DMS53 (cell line): ENCODE measurements at regions not wholly inside any gene's neighbourhood (a gene's known extent, or its start where the extent isn't known, plus 50 kb on each side); places are given as distances from the start of the nearest gene placed in this dataset.
"Not testable (repeated sequence)": the region's sequence is repeated elsewhere in the genome, so short reads cannot be mapped to it uniquely, and the experiment has no call there.

Experiments used
- DNase-seq: peaks from one replicate; lab custom pipeline; 2025; lab: John Stamatoyannopoulos, UW

GRCh38 chr5:110812639-110813038, 73.8 kb downstream of the SLC25A46 start:
- DNase-seq: no peak

DNA sequence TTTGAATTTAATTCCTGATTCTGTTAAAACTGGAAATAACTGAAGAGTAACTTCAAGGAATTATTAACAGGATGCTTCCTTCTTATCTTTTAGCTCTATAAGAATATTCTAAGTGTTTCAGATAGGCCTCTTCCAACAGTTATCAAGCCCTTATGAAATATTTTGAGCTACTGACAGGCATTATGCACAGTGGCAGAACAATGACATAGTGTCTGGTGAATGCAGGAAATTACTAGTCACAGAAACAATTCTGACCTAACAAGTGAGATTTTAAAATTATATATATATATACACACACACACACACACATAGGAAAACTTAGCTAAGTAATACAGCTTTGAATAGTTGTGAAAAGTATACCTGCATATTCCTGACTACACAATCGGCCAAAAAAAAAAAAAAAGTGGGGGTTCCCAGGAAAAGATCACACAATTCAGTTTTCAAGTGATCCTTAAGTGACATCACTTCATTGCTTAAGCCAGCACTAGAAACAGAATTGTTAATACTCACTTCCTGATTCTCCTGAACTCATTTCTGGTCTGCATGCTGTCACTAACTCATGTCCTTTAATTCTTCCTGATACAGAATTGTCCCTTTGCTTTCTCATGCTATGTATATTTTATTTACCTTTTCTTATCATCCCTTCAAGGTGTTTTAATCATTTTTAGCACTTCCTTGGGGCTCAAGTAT, 77.3 kb downstream of the SLC25A46 start:
- peak; percentile 89 for DNase-seq

GRCh38 chr5:110817459-110817858, 78.7 kb downstream of the SLC25A46 start:
- no peak for DNase-seq

- peak; percentile 11 for DNase-seq
Measured at GRCh38 chr5:110823571-110823970, 84.8 kb downstream of the SLC25A46 start.

- peak; percentile 4 for DNase-seq
Measured at GRCh38 chr5:110824936-110825441, 86.2 kb downstream of the SLC25A46 start.

DNA sequence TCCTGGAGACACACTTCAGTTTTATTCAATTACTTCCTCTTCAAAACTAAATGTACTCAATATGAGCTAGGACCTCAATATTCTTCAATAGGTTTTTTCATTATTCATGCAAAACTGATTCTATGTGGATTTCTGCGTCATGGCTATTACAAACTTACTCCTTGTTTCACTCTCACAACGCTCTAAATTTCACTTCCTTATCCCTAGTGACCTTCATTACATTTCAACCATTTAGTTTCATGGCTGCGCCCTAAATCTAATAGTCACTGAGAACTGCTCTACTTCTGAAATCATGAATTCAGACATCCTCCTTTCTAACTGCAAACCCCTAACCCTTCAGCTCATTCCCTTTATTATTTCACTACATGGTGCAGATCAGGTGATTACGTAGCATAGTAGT, 93.9 kb downstream of the SLC25A46 start:
- DNase-seq: no peak

GRCh38 chr5:110834933-110835332, 96.1 kb downstream of the SLC25A46 start:
- DNase-seq: not testable (repeated sequence)

DNA sequence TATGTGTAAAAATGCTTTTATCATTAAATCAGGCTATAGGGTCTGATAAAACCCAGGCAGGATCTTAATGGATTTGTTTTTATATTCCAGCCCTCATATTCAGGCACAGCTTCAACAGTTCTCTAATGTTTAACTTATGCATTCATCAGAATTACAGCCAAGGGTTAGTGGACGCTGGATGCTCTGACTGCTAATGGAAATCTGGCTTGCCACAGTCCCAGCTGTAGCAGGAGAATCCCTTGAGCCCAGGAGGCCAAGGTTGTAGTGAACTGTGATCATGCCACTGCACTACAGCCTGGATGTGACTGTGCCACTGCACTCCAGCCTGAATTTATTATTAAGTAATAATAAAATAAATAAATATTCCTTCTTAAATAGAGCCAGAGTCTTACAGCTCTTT, 98.0 kb downstream of the SLC25A46 start:
- no peak for DNase-seq

DNA sequence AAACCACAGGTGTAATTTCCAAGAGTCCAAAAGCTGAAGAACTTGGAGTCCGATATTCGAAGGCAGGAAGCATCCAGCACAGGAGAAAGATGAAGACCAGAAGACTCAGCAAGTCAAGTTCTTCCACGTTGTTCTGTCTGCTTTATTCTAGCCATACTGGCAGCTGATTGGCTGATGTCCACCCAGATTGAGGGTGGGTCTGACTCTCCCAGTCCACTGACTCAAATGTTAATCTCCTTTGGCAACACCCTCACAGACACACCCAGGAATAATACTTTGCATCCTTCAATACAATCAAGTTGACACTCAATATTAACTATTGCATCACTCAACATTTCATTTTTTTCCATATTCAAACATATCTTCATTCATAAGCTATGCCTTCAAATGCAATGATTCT, 99.5 kb downstream of the SLC25A46 start:
- not testable (repeated sequence) for DNase-seq

GRCh38 chr5:110838961-110839360, 100.2 kb downstream of the SLC25A46 start:
- DNase-seq: no peak

DNA sequence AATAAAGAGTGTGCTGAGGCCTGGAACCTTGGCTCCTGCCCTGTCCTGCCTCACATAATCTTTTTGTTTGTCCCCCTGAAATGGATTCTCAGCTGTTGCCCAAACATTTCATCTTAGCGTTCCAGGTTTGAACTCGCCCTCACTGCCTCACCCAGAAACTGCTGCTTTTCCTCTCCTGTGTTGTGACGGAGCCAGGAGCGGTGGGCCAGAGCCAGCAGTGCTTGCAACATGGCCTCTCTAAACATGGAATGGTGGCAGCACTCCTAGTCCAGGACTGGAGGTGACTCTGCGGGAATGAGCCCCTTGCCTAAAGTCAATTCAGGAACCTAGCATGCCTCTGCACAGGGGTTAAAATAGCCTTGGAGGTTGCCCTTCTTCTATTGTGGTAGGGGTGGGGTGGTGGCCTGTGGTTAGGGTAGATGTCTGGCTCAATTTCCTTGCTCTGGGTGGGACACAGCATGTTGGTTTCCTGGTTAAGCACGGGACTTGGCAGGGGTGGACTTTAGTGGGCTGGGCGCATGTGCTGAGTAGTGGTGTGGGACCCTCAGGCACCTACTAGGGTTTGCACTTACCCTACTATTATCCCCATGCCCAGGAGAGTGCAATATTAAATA, 101.6 kb downstream of the SLC25A46 start:
- DNase-seq: no peak

DNA sequence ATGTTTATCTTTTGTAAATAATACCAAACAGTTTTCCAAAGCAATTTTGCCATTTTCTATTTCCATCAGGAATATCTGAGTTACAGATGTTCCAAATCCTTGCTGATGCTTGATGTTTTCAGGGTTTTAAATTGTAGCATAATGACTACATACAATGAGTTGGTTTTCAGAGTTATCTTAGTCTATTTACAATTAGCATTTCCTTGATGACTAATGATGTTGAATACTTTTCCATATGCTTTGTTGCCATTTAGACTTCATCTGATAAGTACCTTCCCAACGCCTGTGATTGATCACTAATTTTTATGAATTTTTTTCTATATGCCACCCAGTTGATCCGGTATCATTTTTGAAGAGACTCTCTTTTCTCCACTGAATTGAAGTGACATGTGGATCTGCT, 102.3 kb downstream of the SLC25A46 start:
- DNase-seq: no peak

- no peak for DNase-seq
Measured at GRCh38 chr5:110842948-110843347, 104.1 kb downstream of the SLC25A46 start.

DNA sequence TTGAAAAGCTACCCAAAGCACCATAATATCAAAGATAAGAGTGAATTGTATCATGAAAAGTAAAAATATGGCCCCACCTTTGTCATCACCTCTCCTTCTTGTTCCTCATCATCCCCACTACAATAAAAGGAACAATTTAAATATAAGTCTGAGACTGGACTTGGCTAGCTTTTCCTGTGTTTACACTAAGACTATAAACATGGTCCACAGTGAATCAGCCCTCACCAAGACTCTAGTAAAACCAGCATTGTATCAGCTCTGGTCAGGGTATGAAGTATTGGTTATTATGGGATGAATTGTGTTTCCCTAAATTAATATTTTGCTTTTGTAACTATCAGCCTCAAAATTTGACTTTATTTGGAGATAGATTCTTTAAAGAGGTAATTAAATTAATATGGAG, 105.4 kb downstream of the SLC25A46 start:
- no peak for DNase-seq

DNA sequence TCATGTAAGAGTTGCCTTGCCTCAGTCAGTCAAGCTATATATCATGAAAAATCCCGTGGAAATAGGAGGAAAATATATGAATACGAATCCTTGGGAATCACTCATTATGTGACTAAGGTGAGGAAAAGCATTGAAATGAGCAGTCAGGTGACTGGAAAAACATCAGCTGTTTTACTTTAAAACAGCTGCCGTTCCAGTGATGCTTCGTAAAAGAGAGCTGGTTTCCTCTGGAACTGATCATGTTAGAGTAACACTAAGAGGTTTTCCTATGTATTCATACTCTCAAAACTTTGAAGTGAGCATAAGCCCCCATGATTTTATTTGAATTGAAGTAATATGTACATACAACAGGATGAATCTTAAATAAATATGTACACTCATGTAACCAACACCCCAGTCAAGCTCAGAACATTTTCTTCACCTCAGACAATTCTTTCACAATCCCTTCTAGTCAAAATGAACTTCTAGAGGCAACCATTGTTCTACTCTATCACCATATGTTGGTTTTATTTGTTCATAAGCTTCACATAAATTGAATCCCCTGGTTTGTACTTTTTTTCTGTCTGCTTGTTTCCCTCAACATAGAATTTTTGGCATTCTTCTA, 107.7 kb downstream of the SLC25A46 start:
- DNase-seq: peak; percentile 18

DNA sequence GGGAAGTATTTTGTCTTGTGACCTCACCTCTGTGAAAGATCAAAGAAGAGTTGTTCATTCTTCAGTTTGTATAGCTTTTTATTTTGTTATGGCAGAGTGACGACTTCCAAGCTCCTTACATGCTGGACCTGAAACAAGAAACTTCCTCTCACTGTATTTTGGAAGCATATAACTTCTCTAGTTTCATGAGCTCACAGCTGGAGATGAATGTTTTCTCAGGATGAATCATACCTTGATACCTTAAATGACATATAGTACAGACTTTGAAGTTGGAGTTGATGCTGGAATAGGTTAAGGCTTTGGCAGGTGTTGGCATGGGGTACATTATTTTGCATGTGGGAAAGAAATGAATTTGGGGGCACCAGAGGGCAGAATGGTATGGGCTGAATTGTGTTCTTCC, 112.5 kb downstream of the SLC25A46 start:
- DNase-seq: peak; percentile 24

DNA sequence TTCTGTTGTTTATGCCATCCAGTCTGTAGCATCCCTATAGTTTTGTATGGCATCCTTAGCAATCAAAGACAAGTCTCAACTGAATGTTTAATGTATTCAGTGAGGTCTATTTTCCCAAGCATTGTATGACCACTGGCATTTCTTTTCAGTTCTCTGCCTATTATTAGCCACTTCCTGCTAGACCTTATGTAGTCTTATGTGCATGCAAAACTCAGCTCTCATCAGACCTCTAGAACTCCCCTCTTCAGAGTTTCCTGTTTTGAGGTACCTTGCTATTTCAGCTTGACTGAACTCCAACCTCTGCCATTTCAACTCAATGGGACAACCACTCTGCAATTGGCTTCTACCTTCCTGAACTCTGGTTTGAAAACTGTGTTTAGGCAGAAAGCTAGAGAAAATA, 113.2 kb downstream of the SLC25A46 start:
- peak; percentile 6 for DNase-seq

DNA sequence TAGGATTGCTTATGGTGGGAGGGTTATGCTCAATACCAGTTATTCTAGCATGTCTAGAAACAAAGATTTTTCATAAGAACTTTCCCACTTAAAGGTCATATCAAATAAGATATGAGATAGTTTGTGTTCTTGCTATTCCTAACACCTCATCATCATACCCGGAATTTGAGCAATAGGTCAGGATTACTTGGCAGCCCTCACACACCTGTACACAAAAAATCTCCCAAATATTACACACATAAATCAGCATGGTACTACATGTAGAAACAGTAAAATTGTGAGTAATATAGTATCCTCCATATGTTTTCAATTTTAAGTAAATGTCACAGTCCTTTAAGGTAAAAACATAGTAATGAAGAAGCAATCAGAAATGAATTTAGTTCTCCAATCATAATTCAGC, 113.7 kb downstream of the SLC25A46 start:
- DNase-seq: no peak

DNA sequence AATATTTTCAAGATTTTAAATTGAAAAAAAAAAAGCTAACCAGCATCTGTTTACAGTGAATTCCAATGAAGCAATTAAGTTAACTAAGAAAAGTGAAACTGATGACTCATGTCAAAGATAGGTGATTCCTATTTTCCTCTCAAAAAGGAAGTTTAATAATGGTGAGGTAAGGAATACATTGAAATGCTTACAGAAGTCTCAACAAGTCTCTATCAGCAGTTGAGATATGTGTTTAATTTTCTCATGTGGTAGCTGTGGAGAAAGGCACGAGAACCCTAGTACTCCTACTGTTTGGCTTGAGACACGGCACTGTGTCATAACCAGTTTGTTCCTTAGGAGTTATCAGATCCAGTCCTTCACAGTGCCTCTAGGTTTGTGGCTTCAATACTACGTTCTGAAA, 114.5 kb downstream of the SLC25A46 start:
- DNase-seq: no peak

GRCh38 chr5:110854200-110854599, 115.4 kb downstream of the SLC25A46 start:
- DNase-seq: no peak

- no peak for DNase-seq
Measured at GRCh38 chr5:110855961-110856360, 117.2 kb downstream of the SLC25A46 start.

- peak; percentile 73 for DNase-seq
Measured at GRCh38 chr5:110865400-110866094, 126.7 kb downstream of the SLC25A46 start.

- no peak for DNase-seq
Measured at GRCh38 chr5:110869927-110870326, 131.1 kb downstream of the SLC25A46 start.
